Islet precursor cell (in vitro differentiated cells): ENCODE measurements at regions not wholly inside any gene's neighbourhood (a gene's known extent, or its start where the extent isn't known, plus 50 kb on each side); places are given as distances from the start of the nearest gene placed in this dataset.

Experiments
- DNase-seq: peaks from one replicate; pipeline ENCODE4 v3.0.0-alpha.2; 2018

GRCh38 chr4:96189761-96190160, 349.9 kb downstream of the PDHA2 start:
- no peak for DNase-seq

GRCh38 chr4:96193061-96193460, 353.2 kb downstream of the PDHA2 start:
- DNase-seq = no peak

GRCh38 chr4:96194993-96195392, 355.1 kb downstream of the PDHA2 start:
- no peak for DNase-seq

- DNase-seq = no peak
These were observed 365.4 kb downstream of the PDHA2 start for GRCh38 chr4:96205143-96205936.

DNA sequence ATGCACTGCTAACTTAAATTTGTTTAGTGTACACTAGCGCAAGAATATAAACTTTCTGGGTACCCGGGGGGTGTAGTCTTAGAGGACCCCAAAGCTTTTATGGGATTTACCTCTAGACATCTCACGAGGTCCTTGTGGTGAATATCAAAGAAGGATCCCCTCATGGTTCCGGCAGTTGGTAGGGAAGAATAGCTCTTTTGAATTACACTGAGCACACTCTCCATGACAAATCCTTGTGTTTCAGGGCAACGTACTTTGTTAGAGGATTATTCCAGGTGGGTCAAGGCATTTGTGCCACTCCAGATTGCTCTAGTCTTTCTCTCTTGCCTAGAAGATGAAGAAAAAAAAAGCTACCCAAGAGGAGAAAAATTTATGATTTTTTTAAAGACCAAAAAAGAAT, 387.6 kb downstream of the PDHA2 start:
- no peak for DNase-seq

DNA sequence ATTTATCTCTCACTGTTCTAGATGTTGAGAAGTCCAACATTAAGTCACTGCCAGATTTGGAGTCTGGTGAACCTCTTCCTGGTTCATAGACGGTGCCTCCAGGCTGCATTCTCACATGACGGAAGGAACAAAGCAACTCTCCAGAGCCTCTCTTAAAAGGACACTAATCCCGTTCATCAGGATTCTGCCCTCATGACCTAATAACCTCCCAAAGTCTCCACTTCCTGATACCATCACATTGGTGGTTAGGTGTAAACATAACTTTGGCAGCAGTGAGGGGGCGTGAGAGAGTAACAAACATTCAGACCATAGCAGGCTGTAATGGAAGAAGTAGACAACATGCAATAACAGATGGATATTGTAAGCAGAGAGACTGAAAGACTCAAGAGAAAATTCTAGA, 388.6 kb downstream of the PDHA2 start:
- DNase-seq = peak; percentile 84

GRCh38 chr4:96240041-96240440, 400.1 kb downstream of the PDHA2 start:
- no peak for DNase-seq

- DNase-seq = no peak
These were observed 401.9 kb downstream of the PDHA2 start for GRCh38 chr4:96241819-96242218.

- DNase-seq = no peak
These were observed 407.2 kb downstream of the PDHA2 start for GRCh38 chr4:96247096-96247495.

DNA sequence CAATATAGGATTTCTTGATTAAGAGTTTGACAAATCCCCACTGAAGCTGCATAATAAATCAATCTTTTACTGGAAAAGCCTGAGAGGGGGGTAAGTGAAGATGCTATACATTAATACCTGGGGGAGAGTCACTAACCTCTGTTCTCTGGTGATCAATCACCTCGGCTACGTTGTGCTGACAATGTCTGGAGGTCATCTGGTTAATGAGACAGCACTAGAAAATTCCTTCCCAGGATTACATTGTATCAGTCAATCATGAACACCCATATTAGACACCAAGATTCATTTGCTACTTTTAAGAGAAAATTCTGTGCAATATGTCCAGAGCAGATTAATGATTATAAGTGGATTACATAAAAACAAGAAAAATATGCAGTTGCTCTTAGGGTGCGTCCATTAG, 408.3 kb downstream of the PDHA2 start:
- DNase-seq = no peak

DNA sequence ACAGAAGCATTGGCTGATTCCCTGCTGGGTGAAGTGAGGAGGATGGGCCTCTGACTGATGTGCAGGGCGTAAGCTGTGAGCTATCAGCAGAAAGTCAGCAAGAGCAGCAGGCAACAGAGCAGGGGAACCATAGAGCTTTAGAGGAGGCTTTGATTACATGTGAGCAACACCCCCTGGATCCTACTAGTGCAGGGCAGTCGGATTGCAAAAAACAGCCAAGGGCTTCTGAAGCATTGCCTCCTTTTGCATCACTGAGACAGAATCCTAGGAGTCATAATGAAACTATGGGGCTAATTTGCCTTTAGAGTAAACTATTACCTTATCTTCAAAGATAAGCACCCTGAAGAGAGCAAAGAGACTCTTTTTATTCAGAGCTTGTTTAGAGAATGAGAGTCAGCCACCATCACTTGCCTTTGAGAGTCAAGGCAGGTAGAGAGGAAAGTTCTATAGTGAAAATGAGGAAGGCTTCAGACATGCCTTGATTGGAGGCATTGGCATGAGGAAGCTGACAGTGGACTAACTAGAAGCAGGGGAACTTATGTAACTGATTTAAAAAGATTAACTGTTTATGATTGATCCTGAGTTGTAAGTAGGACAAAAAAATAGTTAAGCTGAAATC, 420.3 kb downstream of the PDHA2 start:
- DNase-seq = peak; percentile 63

DNA sequence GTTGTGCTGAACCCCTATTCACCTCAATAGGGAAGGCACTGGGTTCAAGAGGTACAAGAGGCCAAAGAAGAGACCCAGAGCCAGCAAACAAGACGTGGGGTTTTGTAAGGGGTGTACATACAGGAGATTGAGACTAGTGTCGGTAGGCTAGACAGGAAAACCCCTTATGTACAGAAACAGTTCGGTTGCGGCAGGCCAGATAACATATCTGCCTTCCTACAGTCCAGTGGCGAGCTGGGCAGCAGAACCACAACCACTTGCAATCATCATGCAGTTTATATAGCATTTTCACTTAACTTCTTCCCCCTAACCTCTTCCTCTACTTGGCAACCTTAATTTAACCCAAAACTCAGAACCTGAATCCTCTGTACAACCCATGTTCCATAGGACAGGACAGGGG, 422.2 kb downstream of the PDHA2 start:
- DNase-seq = no peak

- DNase-seq = no peak
These were observed 423.4 kb downstream of the PDHA2 start for GRCh38 chr4:96263291-96263690.

- no peak for DNase-seq
These were observed 425.1 kb downstream of the PDHA2 start for GRCh38 chr4:96264941-96265463.

- no peak for DNase-seq
These were observed 453.9 kb downstream of the PDHA2 start for GRCh38 chr4:96293806-96294205.

DNA sequence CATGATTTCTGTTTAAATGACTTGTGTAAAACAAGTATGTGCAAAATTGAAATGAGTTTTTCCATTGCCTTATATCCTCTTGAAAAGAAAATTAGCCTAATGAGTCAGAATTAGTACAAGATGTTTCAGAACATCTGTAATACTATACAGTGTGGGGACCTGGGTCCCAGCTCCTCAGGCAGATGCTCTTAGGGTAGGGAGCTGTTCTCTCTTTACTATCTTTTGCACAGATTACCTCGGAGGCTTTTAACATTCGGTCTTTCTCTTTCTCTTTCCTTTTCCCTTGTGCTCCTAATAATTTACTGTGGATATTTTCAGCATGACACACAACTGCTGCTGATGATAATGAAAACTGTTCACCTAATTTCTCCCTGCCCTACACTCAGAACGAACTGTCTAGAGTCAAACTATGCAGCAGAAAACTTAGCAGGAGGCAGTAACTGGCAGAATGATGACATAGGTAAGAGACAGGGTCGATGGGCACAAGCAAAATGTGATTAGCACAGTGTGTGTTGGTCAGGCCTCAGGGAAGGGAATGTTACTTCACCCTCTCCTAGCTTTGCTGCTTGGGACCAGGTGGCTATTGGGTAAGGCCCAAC, 455.3 kb downstream of the PDHA2 start:
- no peak for DNase-seq

DNA sequence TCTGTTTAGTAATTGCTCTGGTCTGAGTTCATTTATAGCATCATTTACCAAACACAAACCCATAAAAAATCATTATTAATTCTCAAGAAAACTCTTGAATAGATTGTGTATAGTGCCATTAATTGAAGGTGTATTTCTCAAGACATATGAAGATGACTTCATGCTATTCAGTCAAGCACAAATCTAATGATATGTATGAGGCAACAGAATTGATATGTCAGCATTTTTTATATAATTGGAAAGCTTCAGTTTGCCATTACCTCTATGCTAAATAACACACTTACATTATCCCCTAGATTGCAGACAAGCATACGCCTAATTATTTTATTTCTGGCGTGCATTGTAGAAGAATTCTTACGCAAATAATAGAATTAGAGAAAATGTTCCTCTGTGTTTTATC, 461.8 kb downstream of the PDHA2 start:
- DNase-seq = no peak

DNA sequence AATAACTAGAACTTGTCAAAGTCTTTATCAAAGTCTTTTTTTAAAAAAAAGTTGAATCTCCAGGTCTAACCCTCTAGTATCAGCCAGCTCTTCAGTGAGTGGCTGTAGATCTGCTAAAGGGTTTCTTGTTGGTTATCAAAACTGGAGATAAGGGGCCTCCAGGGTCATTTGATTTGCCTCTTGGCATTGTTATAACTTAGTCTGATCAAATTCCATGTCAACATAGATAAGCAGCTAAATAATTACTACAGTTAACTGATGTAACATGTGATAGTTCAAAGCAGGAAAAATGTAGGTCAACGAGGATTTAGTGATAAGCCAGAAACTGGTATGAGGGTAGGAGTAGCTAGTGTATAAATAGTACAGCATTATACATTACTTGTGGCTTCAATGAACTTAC, 465.1 kb downstream of the PDHA2 start:
- no peak for DNase-seq

DNA sequence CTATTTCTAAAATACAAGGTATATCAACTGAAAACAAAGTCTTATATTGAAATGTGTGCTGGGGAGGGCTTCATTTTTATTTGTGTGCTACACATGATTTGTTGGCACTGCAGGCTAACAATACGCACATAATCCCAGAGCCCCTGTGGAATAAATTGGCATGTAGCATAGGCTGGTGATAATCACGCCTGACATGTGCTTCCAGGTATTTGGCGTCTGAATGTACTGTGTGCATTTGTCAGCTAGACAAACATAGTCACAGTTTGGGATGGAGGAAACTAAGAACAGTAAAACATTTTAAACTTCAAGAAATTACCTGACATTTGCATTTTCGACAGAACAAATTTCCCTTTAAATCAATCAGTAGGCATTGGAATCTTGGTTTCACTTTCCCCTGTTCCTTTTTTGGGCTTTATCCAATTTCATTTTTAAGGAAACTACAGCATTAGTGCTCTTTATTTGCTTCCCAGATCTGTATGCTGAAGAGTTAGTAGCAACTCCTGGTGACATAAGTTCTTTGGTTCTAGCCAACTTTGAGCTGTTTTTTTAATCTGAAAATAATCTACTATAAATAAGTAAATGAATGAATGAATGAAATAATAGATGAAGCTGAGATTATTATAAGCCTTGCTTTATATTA, 472.3 kb downstream of the PDHA2 start:
- no peak for DNase-seq

- DNase-seq = peak; percentile 58
These were observed 475.9 kb downstream of the PDHA2 start for GRCh38 chr4:96315815-96316214.

DNA sequence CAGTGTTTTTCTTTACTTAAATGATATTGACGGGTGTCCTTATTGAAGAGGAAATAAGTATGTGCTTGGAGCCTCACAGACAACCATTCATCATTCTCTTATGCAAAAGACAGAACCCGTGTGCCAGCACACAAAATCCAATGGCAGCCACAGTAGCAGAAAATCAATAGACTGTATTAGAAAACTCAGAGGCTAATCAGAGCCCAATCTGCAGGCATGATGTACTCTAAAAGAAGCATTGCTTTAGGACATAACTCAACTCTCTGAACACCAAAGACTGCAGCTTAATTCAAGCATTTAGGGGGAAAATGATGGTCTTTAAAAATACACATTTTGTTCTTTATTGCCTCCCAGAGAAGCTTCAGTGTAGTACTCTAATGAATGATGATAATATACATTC, 476.9 kb downstream of the PDHA2 start:
- DNase-seq = no peak

GRCh38 chr4:96317891-96318290, 478.0 kb downstream of the PDHA2 start:
- DNase-seq = no peak

GRCh38 chr4:96326846-96327245, 487.0 kb downstream of the PDHA2 start:
- no peak for DNase-seq

- no peak for DNase-seq
These were observed 502.3 kb downstream of the PDHA2 start for GRCh38 chr4:96342196-96342595.
